Neural progenitor cell (in vitro differentiated cells): ENCODE measurements at regions not wholly inside any gene's neighbourhood (a gene's known extent, or its start where the extent isn't known, plus 50 kb on each side); places are given as distances from the start of the nearest gene placed in this dataset.

Experiments used
- DNase-seq: peaks from one replicate; pipeline ENCODE4 v3.0.0-alpha.2; 2016; ENCODE audit warnings: low spot score
- H2AFZ ChIP-seq: fragments of 200-600 bp; sonication (generic); replicated peaks from 2 replicates; pipeline ENCODE4 v1.6.1; 2016; ENCODE audit warnings: antibody characterized with exemption
- H3F3A ChIP-seq: fragments of 200-600 bp; sonication (generic); 2 replicates; pipeline ENCODE4 v1.6.1; 2016; ENCODE audit warnings: antibody characterized with exemption, low read depth
- H3K27ac ChIP-seq: fragments of 200-600 bp; sonication (generic); 2 replicates; pipeline ENCODE4 v1.5.1; 2016; ENCODE audit warnings: mild to moderate bottlenecking
- H3K27me3 ChIP-seq: fragments of 200-600 bp; sonication (generic); 2 replicates; pipeline ENCODE4 v1.6.1; 2016; ENCODE audit warnings: mild to moderate bottlenecking, moderate library complexity
- H3K36me3 ChIP-seq: fragments of 200-600 bp; sonication (generic); 2 replicates; pipeline ENCODE4 v1.5.1; 2016
- H3K4me1 ChIP-seq: fragments of 200-600 bp; sonication (generic); 2 replicates; pipeline ENCODE4 v1.6.1; 2016; ENCODE audit warnings: mixed run types
- H3K4me2 ChIP-seq: fragments of 200-600 bp; sonication (generic); 2 replicates; pipeline ENCODE4 v1.6.1; 2016
- H3K4me3 ChIP-seq: fragments of 200-600 bp; sonication (generic); 2 replicates; pipeline ENCODE4 v1.5.1; 2016
- H3K79me2 ChIP-seq: fragments of 200-600 bp; sonication (generic); 2 replicates; pipeline ENCODE4 v1.6.1; 2016; ENCODE audit warnings: low read depth
- H3K9ac ChIP-seq: fragments of 200-600 bp; sonication (generic); 2 replicates; pipeline ENCODE4 v1.6.1; 2016
- H3K9me3 ChIP-seq: fragments of 200-600 bp; sonication (generic); 2 replicates; pipeline ENCODE4 v1.5.1; 2016; ENCODE audit warnings: low read depth
- H4K20me1 ChIP-seq: fragments of 200-600 bp; sonication (generic); 2 replicates; pipeline ENCODE4 v1.6.1; 2016; ENCODE audit warnings: low read depth
- H3K27ac Mint-ChIP-seq: 3 replicates; pipeline ENCODE4 v1.8.0; 2021; ENCODE audit warnings: mixed read lengths
- H3K27me3 Mint-ChIP-seq: 2 replicates; pipeline ENCODE4 v1.8.0; 2022; ENCODE audit warnings: low read depth, mild to moderate bottlenecking, inconsistent platforms, moderate library complexity, mixed read lengths; ENCODE audit not compliant: insufficient read depth
- H3K36me3 Mint-ChIP-seq: 3 replicates; pipeline ENCODE4 v1.8.0; 2021; ENCODE audit warnings: mixed read lengths
- H3K4me1 Mint-ChIP-seq: 3 replicates; pipeline ENCODE4 v1.8.0; 2021; ENCODE audit warnings: mixed read lengths
- H3K4me3 Mint-ChIP-seq: 3 replicates; pipeline ENCODE4 v1.8.0; 2021; ENCODE audit warnings: mild to moderate bottlenecking, moderate library complexity, mixed read lengths
- H3K9me3 Mint-ChIP-seq: 3 replicates; pipeline ENCODE4 v1.8.0; 2020; ENCODE audit warnings: mixed read lengths
- CTCF ChIP-seq: fragments of 200-600 bp; sonication (generic); IDR thresholded peaks from 2 replicates; pipeline ENCODE4 v1.5.1; 2017; ENCODE audit warnings: antibody characterized with exemption, mild to moderate bottlenecking
- EZH2 ChIP-seq: fragments of 200-600 bp; sonication (generic); IDR thresholded peaks from 2 replicates; pipeline ENCODE4 v1.6.1; 2017; ENCODE audit warnings: antibody characterized with exemption, mild to moderate bottlenecking, moderate library complexity
- EZH2phosphoT487 ChIP-seq: fragments of 200-600 bp; sonication (generic); IDR thresholded peaks from 2 replicates; pipeline ENCODE4 v1.6.1; 2017; ENCODE audit warnings: antibody characterized with exemption

GRCh38 chr16:73432850-73433730, 385.2 kb upstream of the ZFHX3 start:
- no peaks in the 10 kb centered on the region for H3K36me3 Mint-ChIP-seq

GRCh38 chr16:73430138-73430537, 382.2 kb upstream of the ZFHX3 start:
- Mint-ChIP-seq H3K9me3 (no peaks in the 10 kb centered on the region), H3K4me1 (peaks cover 46% of the 10 kb centered on the region), H3K4me3 (no peak overlapping the region), H3K27ac (no peak overlapping the region), H3K27me3 (peaks cover 6% of the 10 kb centered on the region), H3K36me3 (no peaks in the 10 kb centered on the region)
- Histone ChIP-seq H2AFZ (no peak overlapping the region), H3K9me3 (no peaks in the 10 kb centered on the region), H3K4me2 (no peak overlapping the region), H3F3A (no peaks in the 10 kb centered on the region), H3K36me3 (no peaks in the 10 kb centered on the region), H3K9ac (no peak overlapping the region), H4K20me1 (no peaks in the 10 kb centered on the region), H3K4me1 (peaks cover 31% of the 10 kb centered on the region), H3K79me2 (no peaks in the 10 kb centered on the region), H3K4me3 (no peak overlapping the region), H3K27me3 (no peaks in the 10 kb centered on the region), H3K27ac (no peak overlapping the region)
- DNase-seq: no peak
- TF ChIP-seq EZH2phosphoT487: no peak
- no peak for TF ChIP-seq CTCF
- no peak for TF ChIP-seq EZH2

More at GRCh38 chr16:73432850-73433730, 385.2 kb upstream of the ZFHX3 start:
- Histone ChIP-seq H3K4me2 (no peak overlapping the region), H3K36me3 (no peaks in the 10 kb centered on the region), H2AFZ (no peak overlapping the region), H3K79me2 (no peaks in the 10 kb centered on the region), H3K4me1 (peaks cover 24% of the 10 kb centered on the region), H3K9ac (no peak overlapping the region), H3K27me3 (no peaks in the 10 kb centered on the region), H3K4me3 (no peak overlapping the region), H4K20me1 (no peaks in the 10 kb centered on the region), H3K9me3 (no peaks in the 10 kb centered on the region), H3F3A (no peaks in the 10 kb centered on the region), H3K27ac (no peak overlapping the region)
- no peaks in the 10 kb centered on the region for H3K9me3 Mint-ChIP-seq
- no peak for TF ChIP-seq EZH2phosphoT487
- TF ChIP-seq CTCF: no peak
- no peak for TF ChIP-seq EZH2
- no peaks in the 10 kb centered on the region for H3K27me3 Mint-ChIP-seq
- peak overlapping the region; percentile 51 for H3K27ac Mint-ChIP-seq
- H3K4me3 Mint-ChIP-seq: no peak overlapping the region
- peaks cover 28% of the 10 kb centered on the region for H3K4me1 Mint-ChIP-seq
- DNase-seq: no peak

- no peaks in the 10 kb centered on the region for H3F3A ChIP-seq
- H3K4me1 ChIP-seq: peaks cover 19% of the 10 kb centered on the region
- no peak overlapping the region for H3K27ac ChIP-seq
- H3K4me1 Mint-ChIP-seq: peaks cover 31% of the 10 kb centered on the region
- no peaks in the 10 kb centered on the region for H3K9me3 ChIP-seq
- no peaks in the 10 kb centered on the region for H3K36me3 Mint-ChIP-seq
- no peaks in the 10 kb centered on the region for H3K36me3 ChIP-seq
- no peak overlapping the region for H2AFZ ChIP-seq
- H3K27me3 ChIP-seq: no peaks in the 10 kb centered on the region
- H4K20me1 ChIP-seq: no peaks in the 10 kb centered on the region
- H3K9ac ChIP-seq: no peak overlapping the region
- no peaks in the 10 kb centered on the region for H3K79me2 ChIP-seq
- H3K27ac Mint-ChIP-seq: peak overlapping the region; percentile 47
- DNase-seq: no peak
- no peak overlapping the region for H3K4me2 ChIP-seq
- H3K4me3 ChIP-seq: no peak overlapping the region
- no peaks in the 10 kb centered on the region for H3K9me3 Mint-ChIP-seq
- no peak overlapping the region for H3K4me3 Mint-ChIP-seq
- peaks cover 6% of the 10 kb centered on the region for H3K27me3 Mint-ChIP-seq
- TF ChIP-seq EZH2 (no peak), CTCF (no peak), EZH2phosphoT487 (no peak)
Measured at GRCh38 chr16:73428121-73428520, 380.2 kb upstream of the ZFHX3 start.
